AG04449 (cell line): ENCODE measurements at regions not wholly inside any gene's neighbourhood (a gene's known extent, or its start where the extent isn't known, plus 50 kb on each side); places are given as distances from the start of the nearest gene placed in this dataset.

ENCODE experiments used
- CTCF ChIA-PET: fragments of 350-600 bp; formaldehyde crosslinking; extraction: SDS; loops from one replicate; lab custom pipeline; 2021; ENCODE audit warnings: antibody characterized with exemption; lab: Yijun Ruan, JAX
- POLR2A ChIA-PET: fragments of 400-600, 350-600 bp; formaldehyde crosslinking; extraction: SDS; loops from one replicate; lab custom pipeline; 2020; ENCODE audit warnings: antibody characterized with exemption, inconsistent platforms; lab: Yijun Ruan, JAX
- DNase-seq: peaks from one replicate; pipeline ENCODE4 v3.0.0-alpha.2; 2010; ENCODE audit warnings: low read depth, low spot score
- H3K4me3 ChIP-seq: 2 replicates; pipeline ENCODE4 v1.5.1; 2011; ENCODE audit warnings: low read depth, mild to moderate bottlenecking, control low read depth, low read length
- TF ChIP-seq, protein P1 (sequence below): IDR thresholded peaks from one replicate; pipeline ENCODE4 v1.5.1; 2011; ENCODE audit warnings: mild to moderate bottlenecking, moderate library complexity, low read length, control low read depth, inconsistent platforms; ENCODE audit not compliant: insufficient read depth; ENCODE audit errors: missing control alignments

DNA sequence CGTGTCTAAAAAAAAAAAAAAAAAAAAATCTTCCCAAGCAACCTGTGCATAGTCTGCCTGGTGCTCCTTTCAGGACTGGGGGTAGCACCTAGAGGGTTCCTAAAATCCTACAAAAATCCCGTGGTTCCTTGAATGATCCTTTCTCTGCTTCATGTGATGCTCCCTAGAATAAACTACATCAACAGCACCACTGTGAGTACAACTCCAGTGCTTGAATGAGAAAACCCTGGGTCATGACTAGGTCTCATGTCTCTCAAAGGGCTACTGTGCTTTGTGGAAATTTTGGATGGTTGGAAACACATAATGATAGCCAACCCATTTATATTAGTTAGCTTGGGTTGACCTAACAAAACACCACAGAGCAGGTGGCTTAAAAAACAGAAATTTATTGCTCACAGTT lies 243.5 kb downstream of the OPA1 start:
- DNase-seq, result no peak
- CTCF ChIA-PET, result no interaction called here
- TF ChIP-seq, protein P1, sequence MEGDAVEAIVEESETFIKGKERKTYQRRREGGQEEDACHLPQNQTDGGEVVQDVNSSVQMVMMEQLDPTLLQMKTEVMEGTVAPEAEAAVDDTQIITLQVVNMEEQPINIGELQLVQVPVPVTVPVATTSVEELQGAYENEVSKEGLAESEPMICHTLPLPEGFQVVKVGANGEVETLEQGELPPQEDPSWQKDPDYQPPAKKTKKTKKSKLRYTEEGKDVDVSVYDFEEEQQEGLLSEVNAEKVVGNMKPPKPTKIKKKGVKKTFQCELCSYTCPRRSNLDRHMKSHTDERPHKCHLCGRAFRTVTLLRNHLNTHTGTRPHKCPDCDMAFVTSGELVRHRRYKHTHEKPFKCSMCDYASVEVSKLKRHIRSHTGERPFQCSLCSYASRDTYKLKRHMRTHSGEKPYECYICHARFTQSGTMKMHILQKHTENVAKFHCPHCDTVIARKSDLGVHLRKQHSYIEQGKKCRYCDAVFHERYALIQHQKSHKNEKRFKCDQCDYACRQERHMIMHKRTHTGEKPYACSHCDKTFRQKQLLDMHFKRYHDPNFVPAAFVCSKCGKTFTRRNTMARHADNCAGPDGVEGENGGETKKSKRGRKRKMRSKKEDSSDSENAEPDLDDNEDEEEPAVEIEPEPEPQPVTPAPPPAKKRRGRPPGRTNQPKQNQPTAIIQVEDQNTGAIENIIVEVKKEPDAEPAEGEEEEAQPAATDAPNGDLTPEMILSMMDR, result no peak
- POLR2A ChIA-PET, result no interaction called here
- H3K4me3 ChIP-seq, result no peak overlapping the region

DNA sequence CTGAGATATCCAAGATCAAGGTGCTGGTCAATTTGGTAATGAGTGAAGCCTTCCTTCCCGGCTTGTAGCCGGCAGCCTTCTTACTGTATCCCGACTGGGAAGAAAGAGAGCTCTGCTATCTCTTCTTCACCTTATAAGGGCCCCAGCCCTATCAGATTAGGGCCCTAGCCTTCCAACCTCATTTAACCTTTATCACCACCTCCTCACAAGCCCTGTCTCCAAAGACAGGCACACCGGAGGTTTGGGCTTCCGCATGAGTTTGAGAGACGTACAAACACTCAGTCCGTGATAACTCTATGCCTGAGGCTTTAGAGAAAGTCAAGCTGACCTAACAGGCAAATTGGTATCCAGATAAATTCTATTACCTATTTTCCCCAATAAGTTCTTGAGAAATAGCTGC lies 243.9 kb downstream of the OPA1 start:
- no peak for DNase-seq
- H3K4me3 ChIP-seq, result no peak overlapping the region
- POLR2A ChIA-PET, result no interaction called here
- TF ChIP-seq, protein P1, result no peak
- CTCF ChIA-PET, result no interaction called here

DNA sequence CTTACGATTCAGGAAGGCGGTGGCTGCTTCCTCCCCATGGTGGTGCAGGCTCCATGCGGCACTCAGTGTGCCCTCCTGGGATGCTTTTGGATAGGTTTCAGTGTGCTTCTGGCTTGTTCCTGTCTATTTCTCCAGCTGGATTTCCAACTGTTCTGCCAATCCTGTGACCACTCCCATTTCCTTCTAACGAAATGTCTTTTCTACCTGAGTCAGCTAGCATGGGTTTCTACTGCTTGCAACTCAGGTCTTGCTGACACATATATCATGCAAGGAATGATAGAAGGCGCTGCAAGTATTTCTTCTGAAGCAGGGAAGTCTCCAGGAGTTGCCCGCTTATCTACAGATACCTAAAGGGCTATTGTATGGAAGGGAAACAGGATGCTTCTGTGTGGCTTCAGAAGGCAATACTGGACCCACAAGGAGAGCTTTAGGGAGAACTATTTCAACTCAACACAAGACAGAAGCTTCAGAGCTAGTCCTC lies 244.4 kb downstream of the OPA1 start:
- no peak for DNase-seq
- ChIA-PET CTCF (no interaction called here), POLR2A (no interaction called here)
- TF ChIP-seq, protein P1, result no peak
- no peak overlapping the region for H3K4me3 ChIP-seq

DNA sequence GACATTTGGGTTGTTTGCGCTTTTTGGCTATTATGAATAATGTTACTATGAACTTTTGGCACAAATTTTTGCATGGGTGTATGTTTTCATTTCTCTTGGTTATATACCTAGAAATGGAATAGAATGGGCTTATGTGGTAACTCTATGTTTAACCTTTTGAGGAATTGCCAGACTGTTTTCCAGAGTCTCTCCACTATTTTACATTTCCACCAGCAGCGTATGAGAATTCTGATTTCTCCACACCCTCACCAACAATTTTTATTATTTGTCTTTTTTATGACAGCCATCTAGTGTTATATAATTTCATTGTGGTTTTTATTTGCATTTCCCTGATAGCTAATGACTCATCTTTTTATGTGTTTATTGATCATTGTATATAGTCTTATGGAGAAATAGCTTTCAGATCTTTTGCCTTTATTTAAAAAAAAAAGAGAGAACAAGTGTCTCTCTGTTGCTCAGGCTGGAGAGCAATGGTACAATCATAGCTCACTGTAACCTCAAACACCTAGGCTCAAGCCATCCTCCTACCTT lies 247.2 kb downstream of the OPA1 start:
- CTCF ChIA-PET, result no interaction called here

DNA sequence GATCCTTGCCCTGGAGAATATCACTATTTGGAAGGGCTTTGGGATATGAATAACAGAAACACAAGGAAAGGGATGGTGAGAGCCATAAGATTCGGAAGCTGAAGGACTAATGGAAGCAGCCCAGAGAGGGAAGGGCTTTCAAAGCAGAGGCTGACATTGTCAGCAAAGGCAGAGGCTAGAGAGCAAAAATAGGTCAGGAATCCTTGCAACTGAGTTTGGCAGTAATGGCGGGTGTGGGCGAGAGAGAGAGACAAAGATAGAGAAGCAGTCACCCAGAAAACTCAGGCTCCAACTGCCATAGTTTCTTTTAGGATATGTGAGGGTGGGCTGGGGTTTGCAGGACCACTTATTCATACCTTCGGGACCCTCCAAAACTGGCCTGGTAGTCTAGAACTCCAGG lies 248.6 kb downstream of the OPA1 start:
- POLR2A ChIA-PET, result no interaction called here
- H3K4me3 ChIP-seq, result no peak overlapping the region
- TF ChIP-seq, protein P1, result no peak
- CTCF ChIA-PET, result no interaction called here
- no peak for DNase-seq

More for the DNA sequence above, 247.2 kb downstream of the OPA1 start:
- POLR2A ChIA-PET, result no interaction called here
- DNase-seq, result no peak
- TF ChIP-seq, protein P1, result no peak
- no peak overlapping the region for H3K4me3 ChIP-seq

DNA sequence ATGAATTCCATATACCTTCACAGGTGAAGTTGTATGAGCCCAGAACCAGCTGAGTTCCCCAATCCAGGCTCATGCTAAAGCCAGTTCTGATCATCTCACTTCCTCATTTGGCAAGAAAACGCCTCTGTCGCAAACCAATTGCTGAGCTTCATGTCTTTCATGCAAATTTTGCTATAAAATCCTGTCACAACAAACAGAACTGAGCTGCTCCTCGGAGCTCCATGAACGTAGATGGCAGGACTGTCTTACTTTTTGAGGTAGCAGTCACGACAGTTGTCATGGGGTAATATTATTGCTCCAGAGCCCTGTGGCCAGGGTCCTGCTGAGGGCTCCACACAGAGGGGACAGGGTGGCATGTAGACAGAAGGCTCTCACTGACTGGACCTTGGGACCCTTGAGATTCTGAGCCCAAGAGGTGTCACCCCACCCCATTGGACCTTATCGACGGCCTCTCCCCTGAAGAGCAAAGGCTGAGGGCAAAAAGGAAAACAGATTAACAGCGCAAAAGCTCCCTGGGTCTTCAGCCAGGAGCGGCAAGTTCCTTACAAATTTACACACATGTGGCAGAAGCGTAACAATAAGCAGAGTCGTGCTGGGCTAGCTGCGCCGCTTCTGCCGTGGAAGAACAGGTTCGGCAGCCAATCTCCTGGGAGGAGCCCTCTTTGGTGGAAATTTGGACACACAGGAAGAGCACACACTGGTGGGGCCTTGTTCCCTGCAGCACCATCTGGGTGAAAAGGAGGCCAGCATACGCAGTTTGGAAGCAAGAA lies 249.2 kb downstream of the OPA1 start:
- no peak overlapping the region for H3K4me3 ChIP-seq
- POLR2A ChIA-PET, result no interaction called here
- CTCF ChIA-PET, result no interaction called here
- DNase-seq, result no peak
- TF ChIP-seq, protein P1, result no peak
